Effector memory CD4-positive, alpha-beta T cell (primary cell): ENCODE measurements at regions not wholly inside any gene's neighbourhood (a gene's known extent, or its start where the extent isn't known, plus 50 kb on each side); places are given as distances from the start of the nearest gene placed in this dataset.
A peak's percentile ranks its signal among the peaks of the same experiment; 100 is the strongest.

Experiments used
- DNase-seq, 3 donors: peaks; one replicate each; pipeline ENCODE4 v3.0.0-alpha.2; 2020
- H3K27ac ChIP-seq: 2 replicates; pipeline ENCODE4 v1.7.0; 2013; ENCODE audit warnings: mild to moderate bottlenecking, low read length, moderate library complexity; ENCODE audit not compliant: insufficient read depth, poor library complexity, severe bottlenecking
- H3K27me3 ChIP-seq: replicated peaks from 2 replicates; pipeline ENCODE4 v1.7.0; 2013; ENCODE audit warnings: mild to moderate bottlenecking, low read length; ENCODE audit not compliant: insufficient read depth, control insufficient read depth, poor library complexity, severe bottlenecking
- H3K36me3 ChIP-seq: 2 replicates; pipeline ENCODE4 v1.7.0; 2013; ENCODE audit warnings: mild to moderate bottlenecking, low read length, moderate library complexity; ENCODE audit not compliant: control insufficient read depth, insufficient read depth
- H3K4me1 ChIP-seq: 2 replicates; pipeline ENCODE4 v1.7.0; 2013; ENCODE audit warnings: low read length, mild to moderate bottlenecking; ENCODE audit not compliant: control insufficient read depth, insufficient read depth, poor library complexity, severe bottlenecking
- H3K4me3 ChIP-seq: 2 replicates; pipeline ENCODE4 v1.7.0; 2013; ENCODE audit warnings: low read length, low read depth, mild to moderate bottlenecking; ENCODE audit not compliant: insufficient read depth, poor library complexity, severe bottlenecking
- H3K9me3 ChIP-seq: 2 replicates; pipeline ENCODE4 v1.7.0; 2013; ENCODE audit warnings: mild to moderate bottlenecking, low read length, moderate library complexity; ENCODE audit not compliant: control insufficient read depth

DNA sequence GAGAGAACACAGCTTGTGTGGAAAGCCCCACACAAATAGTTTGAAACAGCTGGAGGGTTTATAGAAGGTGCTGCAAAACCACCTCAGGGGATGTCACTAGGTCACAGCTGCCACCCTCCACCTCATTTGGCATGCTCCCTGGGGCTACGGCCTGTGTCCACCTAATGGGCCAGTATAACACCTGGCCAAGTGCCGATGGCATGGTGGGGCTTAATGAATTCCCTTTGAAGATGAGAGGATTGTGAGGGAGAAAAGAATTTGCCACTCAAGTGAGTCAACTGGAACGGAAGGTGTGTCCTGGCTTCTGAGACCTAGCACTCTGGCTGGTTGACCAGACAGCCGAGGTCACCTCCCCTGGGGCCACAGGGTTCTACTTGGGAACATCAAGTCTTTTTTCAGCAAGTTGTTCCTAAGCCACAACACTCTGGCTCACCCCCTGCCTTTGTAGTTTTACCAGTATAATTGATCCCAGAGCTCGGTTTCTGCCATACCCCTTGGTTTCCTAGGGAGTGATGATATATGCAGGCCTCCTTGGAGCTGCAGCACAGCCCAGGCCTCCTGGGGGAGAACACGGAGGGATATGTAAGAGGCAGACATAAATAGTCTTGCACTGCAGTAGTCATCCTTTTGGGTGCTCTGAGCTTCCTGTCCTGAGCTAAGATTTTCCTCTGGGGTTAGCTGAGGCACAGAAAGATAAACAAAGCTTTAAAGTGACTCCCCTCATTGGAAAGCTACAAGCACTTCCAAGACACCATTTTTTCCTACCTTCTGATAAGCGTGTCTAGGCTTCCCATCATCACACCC lies 178.2 kb upstream of the LPP start:
- Histone ChIP-seq H3K36me3 (no peaks in the 10 kb centered on the region), H3K9me3 (no peaks in the 10 kb centered on the region), H3K27me3 (no peaks in the 10 kb centered on the region), H3K27ac (peak overlapping the region; percentile 72), H3K4me3 (no peak overlapping the region), H3K4me1 (peaks cover 48% of the 10 kb centered on the region)
- no peak for DNase-seq

DNA sequence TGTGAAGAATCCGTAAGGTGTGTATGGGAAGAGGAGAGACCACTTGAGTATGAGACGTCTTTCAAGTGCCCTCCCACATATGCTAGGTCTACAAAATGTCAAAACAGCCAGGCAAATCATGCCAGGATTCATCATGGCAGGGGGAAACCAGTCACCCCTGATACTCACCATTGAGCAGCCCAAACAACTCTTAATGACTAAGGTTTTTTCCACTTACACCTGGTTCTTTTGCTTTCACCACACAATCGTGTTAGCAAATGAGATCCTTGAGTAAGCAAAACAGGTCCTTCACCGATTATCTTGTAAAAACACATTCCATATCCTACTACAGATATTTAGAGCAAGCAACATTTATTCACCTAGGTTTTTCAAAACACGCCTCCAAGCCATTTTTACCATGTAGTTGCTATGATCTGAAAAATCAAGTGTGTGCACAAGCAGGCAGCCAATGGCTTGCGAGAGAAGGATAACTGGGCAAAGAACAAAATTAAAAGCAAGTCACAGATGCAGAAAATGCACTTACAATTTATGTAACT lies 177.5 kb upstream of the LPP start:
- Histone ChIP-seq H3K4me3 (no peak overlapping the region), H3K27me3 (no peaks in the 10 kb centered on the region), H3K36me3 (no peaks in the 10 kb centered on the region), H3K4me1 (peaks cover 48% of the 10 kb centered on the region), H3K9me3 (no peaks in the 10 kb centered on the region), H3K27ac (peak overlapping the region; percentile 72)
- DNase-seq: no peak

DNA sequence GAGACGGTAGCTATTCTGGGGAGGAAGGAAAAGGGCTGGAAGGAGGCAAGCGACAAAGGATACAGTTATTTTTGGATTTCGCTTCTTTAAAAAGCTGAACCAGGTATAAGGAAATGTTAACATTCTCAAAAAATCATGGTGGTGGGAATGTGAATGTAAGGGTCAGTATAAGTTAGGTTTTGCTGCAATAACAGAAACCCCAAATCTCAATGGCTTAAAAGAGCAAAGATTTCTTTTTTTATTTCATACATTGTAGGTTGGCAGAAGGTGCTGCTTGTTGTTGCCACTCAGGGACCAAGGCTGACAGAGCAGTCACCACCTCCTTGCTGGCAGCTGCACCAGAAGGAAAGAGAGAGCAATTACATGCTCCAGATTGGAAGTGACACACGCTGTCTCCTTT lies 176.3 kb upstream of the LPP start:
- DNase-seq: no peak
- no peak overlapping the region for H3K27ac ChIP-seq
- no peak overlapping the region for H3K4me3 ChIP-seq
- no peaks in the 10 kb centered on the region for H3K27me3 ChIP-seq
- H3K4me1 ChIP-seq: peaks cover 48% of the 10 kb centered on the region
- H3K9me3 ChIP-seq: no peaks in the 10 kb centered on the region
- H3K36me3 ChIP-seq: no peaks in the 10 kb centered on the region

DNA sequence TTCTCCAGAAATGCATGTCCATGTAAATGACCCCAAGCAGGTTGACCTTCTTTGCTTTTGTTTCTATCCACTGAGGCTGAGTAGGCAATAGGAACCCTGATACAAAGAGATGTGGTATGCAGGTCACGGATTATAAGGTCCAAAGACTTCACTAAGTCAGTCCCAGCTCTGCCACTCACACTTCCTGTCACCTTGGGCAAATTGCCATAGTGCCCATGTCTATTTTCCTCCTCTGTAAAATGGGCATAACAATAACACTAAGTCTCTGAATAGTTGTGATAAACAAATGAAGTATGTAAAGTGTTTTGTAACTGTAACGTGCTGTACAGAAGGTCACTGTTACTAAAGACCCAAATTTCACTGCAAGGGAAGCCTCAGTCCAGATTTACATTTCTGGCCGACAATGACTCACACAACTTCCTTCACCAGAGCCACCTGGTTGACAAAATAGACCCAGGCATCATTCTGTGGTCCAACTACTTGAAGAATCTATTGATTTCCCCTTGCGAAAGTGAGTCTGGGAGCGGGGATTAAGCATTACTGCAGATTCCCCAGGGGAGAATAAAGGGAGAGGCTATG lies 175.4 kb upstream of the LPP start:
- Histone ChIP-seq H3K9me3 (no peaks in the 10 kb centered on the region), H3K4me1 (peaks cover 48% of the 10 kb centered on the region), H3K4me3 (no peak overlapping the region), H3K27ac (peak overlapping the region; percentile 55), H3K27me3 (no peaks in the 10 kb centered on the region), H3K36me3 (no peaks in the 10 kb centered on the region)
- no peak for DNase-seq

DNA sequence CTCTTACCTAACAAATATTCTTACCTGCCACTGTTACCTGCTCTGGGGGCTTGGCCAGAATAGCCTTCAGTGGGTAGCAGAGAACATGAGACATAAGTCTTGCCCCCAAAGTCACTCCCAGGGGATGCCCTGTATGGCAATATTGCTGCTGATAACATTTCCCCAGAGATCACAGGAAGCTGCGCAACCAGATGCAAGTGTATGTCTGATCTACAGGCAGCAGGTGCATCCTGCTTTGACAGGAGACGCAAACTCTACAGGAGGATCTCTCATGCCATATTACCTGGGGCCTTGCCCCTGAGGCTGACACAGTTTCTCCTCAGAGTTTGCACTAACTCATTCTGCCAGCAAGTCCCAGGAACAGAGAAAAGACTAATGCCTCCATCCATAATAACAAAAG lies 174.4 kb upstream of the LPP start:
- Histone ChIP-seq H3K9me3 (no peaks in the 10 kb centered on the region), H3K4me3 (no peak overlapping the region), H3K27ac (peak overlapping the region; percentile 55), H3K36me3 (no peaks in the 10 kb centered on the region), H3K27me3 (no peaks in the 10 kb centered on the region), H3K4me1 (peaks cover 41% of the 10 kb centered on the region)
- DNase-seq: peak in 2 of 3 donors; percentile 35

DNA sequence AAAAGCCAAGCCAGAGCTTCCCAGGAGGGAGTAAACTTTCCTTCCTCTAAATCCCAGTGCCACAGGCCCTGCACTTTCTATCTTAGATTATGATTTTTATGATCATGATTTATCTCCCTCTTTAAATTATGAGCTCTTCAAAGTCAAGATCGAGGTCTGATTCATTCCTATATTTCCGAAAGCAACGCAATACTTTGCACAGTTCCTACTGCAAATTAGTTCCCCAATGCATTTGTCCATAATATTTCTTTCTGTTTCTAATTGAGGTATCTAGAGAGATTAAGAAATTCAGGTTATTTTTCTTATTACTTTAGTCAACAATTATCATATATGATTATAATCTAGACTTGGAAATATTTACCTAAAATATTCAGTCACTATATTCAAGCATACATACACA lies 173.1 kb upstream of the LPP start:
- H3K9me3 ChIP-seq: no peaks in the 10 kb centered on the region
- no peak overlapping the region for H3K4me3 ChIP-seq
- H3K27me3 ChIP-seq: no peaks in the 10 kb centered on the region
- H3K36me3 ChIP-seq: no peaks in the 10 kb centered on the region
- no peak for DNase-seq
- H3K27ac ChIP-seq: no peak overlapping the region
- H3K4me1 ChIP-seq: peaks cover 34% of the 10 kb centered on the region

DNA sequence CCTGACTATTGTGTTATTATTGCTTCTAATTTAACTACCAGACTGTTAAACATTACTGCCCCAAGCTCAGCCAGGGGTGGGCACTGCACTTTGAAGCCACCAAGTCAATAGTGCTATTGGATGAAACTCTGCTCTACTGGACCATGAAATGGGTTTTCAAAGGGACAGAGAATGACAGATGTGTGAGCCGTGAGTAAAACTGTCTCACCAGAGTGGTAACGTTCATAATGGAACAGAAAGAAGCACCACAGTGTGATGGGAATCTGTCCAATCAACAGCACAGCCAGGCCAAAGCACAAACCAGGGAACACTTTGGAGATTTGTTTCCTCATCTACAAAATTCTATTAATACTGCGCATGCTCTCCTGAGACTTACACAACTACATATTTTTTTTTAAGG lies 171.8 kb upstream of the LPP start:
- no peaks in the 10 kb centered on the region for H3K27me3 ChIP-seq
- no peak overlapping the region for H3K27ac ChIP-seq

DNA sequence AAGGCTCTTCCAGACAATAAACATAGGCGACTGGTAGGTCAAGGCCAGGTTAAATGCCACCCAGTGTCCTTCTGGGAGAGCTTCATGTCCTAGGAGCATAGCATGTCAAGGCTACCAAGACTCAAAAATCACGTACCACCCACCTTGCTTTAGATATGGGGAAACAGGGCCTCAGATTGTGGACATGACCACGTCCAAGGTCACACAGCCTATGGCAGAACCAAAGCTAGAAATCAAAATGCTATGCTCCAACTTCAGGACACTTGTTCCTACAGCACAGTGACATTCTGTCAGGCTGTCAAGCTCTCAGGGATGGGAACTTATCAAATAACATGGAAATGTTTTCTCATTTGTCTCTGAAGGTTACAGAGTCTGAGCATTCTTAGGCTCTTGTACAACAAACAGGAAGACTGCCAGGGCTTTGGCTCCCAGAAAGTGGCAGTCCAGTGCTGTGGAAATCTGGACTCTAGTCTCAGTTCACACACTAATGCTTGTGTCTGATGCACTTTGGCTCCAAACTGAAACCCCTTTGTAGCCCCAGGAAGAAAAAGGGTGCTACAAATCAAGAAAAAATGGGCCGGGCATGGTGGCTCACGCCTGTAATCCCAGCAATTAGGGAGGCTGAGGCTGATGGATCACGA lies 170.4 kb upstream of the LPP start:
- H3K4me1 ChIP-seq: peaks cover 43% of the 10 kb centered on the region
- no peak overlapping the region for H3K27ac ChIP-seq
- no peaks in the 10 kb centered on the region for H3K27me3 ChIP-seq
- no peak overlapping the region for H3K4me3 ChIP-seq
- no peaks in the 10 kb centered on the region for H3K9me3 ChIP-seq
- DNase-seq: no peak
- no peaks in the 10 kb centered on the region for H3K36me3 ChIP-seq

More for the DNA sequence above, 171.8 kb upstream of the LPP start:
- H3K4me3 ChIP-seq: no peak overlapping the region
- H3K9me3 ChIP-seq: no peaks in the 10 kb centered on the region
- no peak for DNase-seq
- H3K4me1 ChIP-seq: peaks cover 45% of the 10 kb centered on the region
- no peaks in the 10 kb centered on the region for H3K36me3 ChIP-seq

DNA sequence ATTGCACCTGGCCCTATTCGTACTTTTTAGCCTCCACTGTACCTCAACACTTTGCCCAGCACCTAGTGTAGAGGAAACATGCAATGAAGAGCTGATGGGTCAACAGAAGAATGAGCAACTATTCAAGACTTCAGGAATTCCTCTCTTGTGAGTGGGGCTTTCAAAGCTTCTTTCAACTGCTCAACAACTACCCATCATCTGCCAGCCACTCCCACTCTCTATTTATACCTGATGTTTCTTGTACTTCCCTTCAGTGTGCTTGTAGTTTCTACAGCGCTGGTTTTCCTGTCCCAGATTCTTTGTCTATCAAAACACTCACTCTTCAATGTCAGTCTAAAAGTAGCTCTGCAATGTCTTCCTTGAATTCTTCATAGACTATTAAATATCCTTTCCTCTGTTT lies 168.3 kb upstream of the LPP start:
- no peak for DNase-seq
- Histone ChIP-seq H3K36me3 (no peaks in the 10 kb centered on the region), H3K27ac (no peak overlapping the region), H3K9me3 (no peaks in the 10 kb centered on the region), H3K4me3 (no peak overlapping the region), H3K4me1 (peaks cover 23% of the 10 kb centered on the region), H3K27me3 (no peaks in the 10 kb centered on the region)

DNA sequence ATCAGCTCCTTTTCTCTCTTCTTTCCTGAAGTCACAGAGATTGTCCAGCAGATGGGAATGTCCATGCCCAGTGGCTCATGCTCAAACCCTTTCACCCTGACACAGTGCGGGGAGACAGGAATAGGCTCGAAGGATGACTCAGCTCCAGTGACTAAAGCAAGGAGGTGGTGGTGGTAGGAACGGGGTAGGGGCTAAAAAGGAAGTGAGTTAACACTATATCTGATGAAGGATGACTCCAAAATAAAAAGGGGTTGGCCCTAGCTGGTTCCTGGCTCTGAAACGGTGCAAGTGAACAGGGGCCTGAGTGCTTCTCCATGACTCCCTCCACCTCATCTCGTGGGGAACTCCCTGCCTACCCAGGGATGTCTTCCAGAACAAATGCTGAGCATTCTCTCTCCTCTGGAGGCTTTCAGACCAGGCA lies 167.4 kb upstream of the LPP start:
- no peak for DNase-seq
- Histone ChIP-seq H3K27ac (no peak overlapping the region), H3K4me1 (peaks cover 21% of the 10 kb centered on the region), H3K36me3 (no peaks in the 10 kb centered on the region), H3K9me3 (no peaks in the 10 kb centered on the region), H3K4me3 (no peak overlapping the region), H3K27me3 (no peaks in the 10 kb centered on the region)
